Kidney (tissue), 13 donors: ENCODE measurements at regions not wholly inside any gene's neighbourhood (a gene's known extent, or its start where the extent isn't known, plus 50 kb on each side); places are given as distances from the start of the nearest gene placed in this dataset.

Source experiments
- DNase-seq, 5 donors: peaks; one replicate each; pipeline ENCODE4 v3.0.0-alpha.2; 2013 to 2020
- FAIRE-seq: peaks from 2 replicates; lab custom pipeline; 2012; peaks lifted over from hg19 to GRCh38; lab: Jason Lieb, UNC
- H3K27ac ChIP-seq, 2 donors: one replicate each; pipeline ENCODE4 v1.7.0; 2013; ENCODE audit warnings: low read depth in 2 of 2, low read length in 2 of 2, inconsistent platforms in 1 of 2
- H3K27me3 ChIP-seq: one replicate; pipeline ENCODE4 v1.7.1; 2013; ENCODE audit warnings: low read length, inconsistent platforms; ENCODE audit not compliant: control insufficient read depth, insufficient read depth
- H3K36me3 ChIP-seq, 3 donors: one replicate each; pipeline versions ENCODE4 v1.7.0 to v1.7.1; 2013; ENCODE audit warnings: low read length in 3 of 3, control low read depth in 1 of 3, inconsistent platforms in 1 of 3; ENCODE audit not compliant: insufficient read depth in 3 of 3, control insufficient read depth in 2 of 3
- H3K4me1 ChIP-seq, 3 donors: one replicate each; pipeline versions ENCODE4 v1.7.0 to v1.7.1; 2013; ENCODE audit warnings: low read length in 3 of 3, inconsistent platforms in 1 of 3, low read depth in 1 of 3; ENCODE audit not compliant: control insufficient read depth in 2 of 3, insufficient read depth in 2 of 3
- H3K4me3 ChIP-seq, 3 donors: one replicate each; pipeline versions ENCODE4 v1.7.0 to v1.8.1; 2013; ENCODE audit warnings: low read length in 3 of 3, control low read depth in 1 of 3, inconsistent platforms in 1 of 3
- H3K9ac ChIP-seq, 3 donors: one replicate each; pipeline versions ENCODE4 v1.7.0 to v1.7.1; 2013; ENCODE audit warnings: low read length in 3 of 3, control low read depth in 1 of 3, inconsistent platforms in 1 of 3
- H3K9me3 ChIP-seq, 3 donors: one replicate each; pipeline versions ENCODE4 v1.7.0 to v1.7.1; 2013; ENCODE audit warnings: low read length in 3 of 3, control low read depth in 1 of 3, inconsistent platforms in 1 of 3; ENCODE audit not compliant: control insufficient read depth in 2 of 3, insufficient read depth in 1 of 3
- CTCF ChIP-seq: IDR thresholded peaks from 3 replicates; pipeline ENCODE4 v1.5.1; 2012; ENCODE audit warnings: mild to moderate bottlenecking, moderate library complexity, borderline replicate concordance; ENCODE audit not compliant: insufficient read depth; ENCODE audit errors: extremely low read depth
- intact Hi-C: fragments of 100-400 bp; cut with DNase I; formaldehyde crosslinking; loops from one replicate; pipeline ENCODE4 v1.11.1; 2022
- donor health status: control.
- donor health status: control.
- donor health status: control.
- donor health status: control.
- donor health status: control.
- donor health status: DM: yes; HTN: yes; CAD: no.
- donor health status: Normal renal cell carcinoma (clear cell type).

GRCh38 chr21:18986197-18986596 is 582.6 kb upstream of the TMPRSS15 start:
- Histone ChIP-seq H3K4me3 (no peak overlapping the region), H3K36me3 (no peaks in the 10 kb centered on the region), H3K27ac (no peak overlapping the region), H3K4me1 (no peaks in the 10 kb centered on the region), H3K27me3 (no peaks in the 10 kb centered on the region), H3K9me3 (peaks cover 0 to 4% (median 0%) of the 10 kb centered on the region in 3 donors), H3K9ac (no peak overlapping the region)
- DNase-seq (no peak), FAIRE-seq (no peak)
- intact Hi-C loops, result no loop called here
- TF ChIP-seq CTCF, result no peak

GRCh38 chr21:18987520-18988026 is 584.0 kb upstream of the TMPRSS15 start:
- Histone ChIP-seq H3K9ac (no peak overlapping the region), H3K9me3 (peaks cover 0 to 4% (median 0%) of the 10 kb centered on the region in 3 donors), H3K4me1 (no peaks in the 10 kb centered on the region), H3K27ac (peak overlapping the region in 1 of 2 donors; percentile 17), H3K27me3 (no peaks in the 10 kb centered on the region), H3K36me3 (no peaks in the 10 kb centered on the region), H3K4me3 (no peak overlapping the region)
- DNase-seq, result peak in 4 of 5 donors; percentile 55 to 62 (median 60)
- no peak for FAIRE-seq
- TF ChIP-seq CTCF, result no peak
- intact Hi-C loops, result no loop called here

GRCh38 chr21:18989953-18990495 is 586.4 kb upstream of the TMPRSS15 start:
- Histone ChIP-seq H3K36me3 (no peaks in the 10 kb centered on the region), H3K27ac (peak overlapping the region in 1 of 2 donors; percentile 41), H3K27me3 (no peaks in the 10 kb centered on the region), H3K4me3 (no peak overlapping the region), H3K9me3 (no peaks in the 10 kb centered on the region), H3K4me1 (no peaks in the 10 kb centered on the region), H3K9ac (no peak overlapping the region)
- no peak for FAIRE-seq
- TF ChIP-seq CTCF, result no peak
- intact Hi-C loops, result no loop called here
- peak in 3 of 5 donors; percentile 16 to 51 (median 47) for DNase-seq

- intact Hi-C loops, result no loop called here
- Histone ChIP-seq H3K4me1 (no peaks in the 10 kb centered on the region), H3K4me3 (no peak overlapping the region), H3K9me3 (no peaks in the 10 kb centered on the region), H3K36me3 (no peaks in the 10 kb centered on the region), H3K27ac (no peak overlapping the region), H3K27me3 (no peaks in the 10 kb centered on the region), H3K9ac (no peak overlapping the region)
- peak; percentile 95 for FAIRE-seq
- no peak for DNase-seq
- no peak for TF ChIP-seq CTCF
Observed at GRCh38 chr21:18991846-18992245, 588.3 kb upstream of the TMPRSS15 start.
